HepG2 (cell line): ENCODE measurements at regions not wholly inside any gene's neighbourhood (a gene's known extent, or its start where the extent isn't known, plus 50 kb on each side); places are given as distances from the start of the nearest gene placed in this dataset.

Source experiments
- ATAC-seq: fragments of 200-7000 bp; cut with Tn5 transposase; 3 replicates; pipeline ENCODE4 v1.9.1; 2020; ENCODE audit warnings: mild to moderate bottlenecking, moderate library complexity
- BruUV-seq: library from RNA; stranded (reverse); fragments of 400-500 nt; replicated peaks from 2 replicates; lab custom pipeline; 2021; lab: Mats Ljungman, UMichigan
- CTCF ChIA-PET: fragments of 300-600 bp; formaldehyde crosslinking; extraction: SDS; loops from one replicate; lab custom pipeline; 2021; ENCODE audit warnings: low total read pairs, inconsistent platforms, low intra/inter-chr PET ratio; lab: Yijun Ruan, JAX
- POLR2A ChIA-PET: fragments of 350-600 bp; sonication (Branson Sonifier 250); formaldehyde crosslinking; loops from one replicate; lab custom pipeline; 2020; ENCODE audit warnings: antibody characterized with exemption, inconsistent platforms; lab: Yijun Ruan, JAX
- DNase-seq: peaks from one replicate; pipeline ENCODE4 v3.0.0-alpha.2; 2015; ENCODE audit warnings: low spot score
- FAIRE-seq: peaks from 3 replicates; lab custom pipeline; 2011; peaks lifted over from hg19 to GRCh38; lab: Jason Lieb, UNC
- H2AFZ ChIP-seq: one replicate; pipeline ENCODE4 v1.6.1; 2011; ENCODE audit warnings: low read length, inconsistent platforms
- H3K27ac ChIP-seq: fragments of 300-600 bp; 3 replicates; pipeline ENCODE4 v1.8.0; 2011; ENCODE audit warnings: mixed run types, mild to moderate bottlenecking, mixed read lengths, low read length, inconsistent platforms; ENCODE audit not compliant: insufficient read depth; ENCODE audit errors: extremely low read length
- H3K27me3 ChIP-seq, 2 experiments: fragments of 200-600 bp in 1 of 2; 2 replicates in 1 of 2; 3 replicates in 1 of 2; pipeline versions ENCODE4 v1.6.0 to v1.8.0; 2011; ENCODE audit warnings: low read length in 2 of 2, mild to moderate bottlenecking in 2 of 2, moderate library complexity in 2 of 2, inconsistent platforms in 1 of 2; ENCODE audit not compliant: insufficient read depth in 2 of 2, control insufficient read depth in 1 of 2
- H3K36me3 ChIP-seq, 2 experiments: fragments of 200-600 bp in 1 of 2; replicated peaks in 1 of 2; 2 replicates in 1 of 2; 3 replicates in 1 of 2; pipeline versions ENCODE4 v1.5.1 to v1.8.0; 2011; ENCODE audit warnings: low read length in 2 of 2, inconsistent platforms in 1 of 2; ENCODE audit not compliant: insufficient read depth in 2 of 2, control insufficient read depth in 1 of 2
- H3K4me1 ChIP-seq: 2 replicates; pipeline ENCODE4 v1.5.1; 2012; ENCODE audit warnings: low read length, inconsistent platforms; ENCODE audit not compliant: insufficient read depth
- H3K4me2 ChIP-seq: 2 replicates; pipeline ENCODE4 v1.6.0; 2011; ENCODE audit warnings: low read depth, low read length, inconsistent platforms
- H3K4me3 ChIP-seq, 3 experiments: fragments of 200-600 bp in 1 of 3; sonication (generic), shearing (Covaris generic) in 1 of 3; replicated peaks in 1 of 3; 2 replicates each; pipeline ENCODE4 v1.5.1; 2011 to 2016; ENCODE audit warnings: low read length in 3 of 3, inconsistent platforms in 2 of 3, low read depth in 2 of 3, mild to moderate bottlenecking in 2 of 3, control low read depth in 1 of 3, mixed read lengths in 1 of 3; ENCODE audit not compliant: insufficient read depth in 1 of 3
- H3K79me2 ChIP-seq: one replicate; pipeline ENCODE4 v1.6.1; 2011; ENCODE audit warnings: low read length, inconsistent platforms; ENCODE audit not compliant: insufficient read depth
- H3K9ac ChIP-seq: 2 replicates; pipeline ENCODE4 v1.6.0; 2011; ENCODE audit warnings: mild to moderate bottlenecking, low read depth, low read length, inconsistent platforms; ENCODE audit not compliant: insufficient read depth
- H3K9me3 ChIP-seq: 2 replicates; pipeline ENCODE4 v1.5.1; 2012; ENCODE audit warnings: mild to moderate bottlenecking, low read length
- H4K20me1 ChIP-seq: 2 replicates; pipeline ENCODE4 v1.6.0; 2011; ENCODE audit warnings: inconsistent platforms, mild to moderate bottlenecking, low read length, moderate library complexity; ENCODE audit not compliant: insufficient read depth
- HOXA7 ChIP-seq: sonication (generic); formaldehyde crosslinking; IDR thresholded peaks from 2 replicates; pipeline ENCODE4 v1.8.1; 2022; ENCODE audit warnings: mild to moderate bottlenecking, missing genetic modification reagents, moderate library complexity
- KLF13 ChIP-seq: sonication (generic); formaldehyde crosslinking; IDR thresholded peaks from 2 replicates; pipeline ENCODE4 v1.4.0; 2020; ENCODE audit warnings: mild to moderate bottlenecking, missing genetic modification reagents
- PAF1 ChIP-seq: IDR thresholded peaks from 2 replicates; pipeline ENCODE4 v1.6.1; 2016; ENCODE audit warnings: missing genetic modification reagents, missing compliant biosample characterization
- SCMH1 ChIP-seq: sonication (generic); formaldehyde crosslinking; IDR thresholded peaks from 2 replicates; pipeline ENCODE4 v1.9.0; 2021; ENCODE audit warnings: missing genetic modification reagents, mild to moderate bottlenecking, borderline replicate concordance
- ZNF558 ChIP-seq: sonication (generic); formaldehyde crosslinking; IDR thresholded peaks from 2 replicates; pipeline ENCODE4 v1.9.0; 2022; ENCODE audit warnings: mild to moderate bottlenecking, missing genetic modification reagents, borderline replicate concordance
- ZNF563 ChIP-seq: sonication (generic); formaldehyde crosslinking; IDR thresholded peaks from 2 replicates; pipeline ENCODE4 v1.8.0; 2022; ENCODE audit warnings: mild to moderate bottlenecking, moderate library complexity, missing genetic modification reagents
- ZNF564 ChIP-seq: sonication (generic); formaldehyde crosslinking; IDR thresholded peaks from 2 replicates; pipeline ENCODE4 v1.8.1; 2023; ENCODE audit warnings: mild to moderate bottlenecking, missing genetic modification reagents
- ZSCAN29 ChIP-seq: sonication (generic); formaldehyde crosslinking; conservative IDR thresholded peaks from 2 replicates; pipeline ENCODE4 v1.4.0; 2020; ENCODE audit warnings: mild to moderate bottlenecking, missing genetic modification reagents
- WGBS: methylation state at CpG from one replicate; pipeline ENCODE4 v1.1.6; 2017; ENCODE audit warnings: low lambda C conversion rate; 5-methylcytosine and 5-hydroxymethylcytosine counted together
- in situ Hi-C: cut with HindIII; loops from 2 replicates; pipeline ENCODE4 v1.10.0; 2017; ENCODE audit warnings: low pct_unique_long_range_greater_than_20kb; ENCODE audit not compliant: extremely low pct_ligation_motif_present
- intact Hi-C: fragments of 100-400 bp; cut with micrococcal nuclease; formaldehyde crosslinking; loops from one replicate; pipeline ENCODE4 v1.10.0; 2022; ENCODE audit not compliant: unreplicated experiment
- TF ChIP-seq, protein P1 (sequence below): fragments of 450-650 bp; IDR thresholded peaks from 2 replicates; pipeline ENCODE4 v1.6.1; 2016
- TF ChIP-seq, protein P2 (sequence below): sonication (generic); formaldehyde crosslinking; IDR thresholded peaks from 2 replicates; pipeline ENCODE4 v1.4.0; 2020; ENCODE audit warnings: mild to moderate bottlenecking, missing genetic modification reagents
- TF ChIP-seq, protein P3 (sequence below): sonication (generic); formaldehyde crosslinking; IDR thresholded peaks from one replicate; pipeline ENCODE4 v1.5.1; 2020; ENCODE audit warnings: mild to moderate bottlenecking, missing genetic modification reagents; ENCODE audit errors: not compliant biosample characterization

DNA sequence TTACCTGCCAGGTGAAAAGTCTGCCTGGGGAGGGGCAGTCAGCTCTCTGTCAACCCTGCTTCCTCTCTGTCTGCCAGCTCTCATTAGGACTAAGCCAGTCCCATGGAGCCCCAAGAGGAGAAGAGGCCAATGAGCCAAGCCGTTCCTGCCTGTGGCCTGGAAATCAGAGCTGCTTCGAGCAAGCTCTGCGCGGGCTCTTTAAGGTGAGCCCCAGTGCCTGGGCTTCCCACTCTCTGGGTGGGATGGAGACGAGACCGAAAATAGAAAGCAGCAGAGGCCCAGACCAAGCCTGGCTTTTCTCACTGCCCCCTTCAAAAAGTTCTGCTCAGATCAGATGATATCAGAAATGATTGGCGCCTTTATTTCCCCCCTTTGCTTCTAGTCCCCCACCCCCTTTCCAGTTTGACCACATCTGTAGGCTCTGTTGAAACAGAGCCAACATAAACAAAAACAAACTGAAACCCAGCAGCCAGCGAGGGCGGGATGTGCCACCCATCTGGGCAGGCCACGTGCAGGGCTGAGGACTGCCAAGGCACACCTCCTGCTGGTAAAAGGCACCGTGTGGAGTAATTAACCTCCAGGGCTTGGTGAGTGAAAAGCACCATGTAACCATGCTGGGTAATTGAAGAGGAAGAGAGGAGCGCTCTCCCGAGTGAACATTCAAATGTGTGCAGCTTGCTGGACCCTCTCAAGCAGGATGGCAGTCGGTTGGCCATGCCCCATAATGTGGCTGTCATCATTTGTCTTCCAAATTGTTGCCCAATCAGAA is 471.0 kb upstream of the PROK2 start:
- CTCF ChIA-PET: no interaction called here
- no TSS peak for BruUV-seq
- ATAC-seq (no peak; the same call in 2 of the 3 replicates), FAIRE-seq (no peak), DNase-seq (no peak)
- 31% methylated on average over 12 of the region's 14 CpGs for WGBS
- H3K4me3 ChIP-seq: no peak overlapping the region
- TF ChIP-seq, protein P1, sequence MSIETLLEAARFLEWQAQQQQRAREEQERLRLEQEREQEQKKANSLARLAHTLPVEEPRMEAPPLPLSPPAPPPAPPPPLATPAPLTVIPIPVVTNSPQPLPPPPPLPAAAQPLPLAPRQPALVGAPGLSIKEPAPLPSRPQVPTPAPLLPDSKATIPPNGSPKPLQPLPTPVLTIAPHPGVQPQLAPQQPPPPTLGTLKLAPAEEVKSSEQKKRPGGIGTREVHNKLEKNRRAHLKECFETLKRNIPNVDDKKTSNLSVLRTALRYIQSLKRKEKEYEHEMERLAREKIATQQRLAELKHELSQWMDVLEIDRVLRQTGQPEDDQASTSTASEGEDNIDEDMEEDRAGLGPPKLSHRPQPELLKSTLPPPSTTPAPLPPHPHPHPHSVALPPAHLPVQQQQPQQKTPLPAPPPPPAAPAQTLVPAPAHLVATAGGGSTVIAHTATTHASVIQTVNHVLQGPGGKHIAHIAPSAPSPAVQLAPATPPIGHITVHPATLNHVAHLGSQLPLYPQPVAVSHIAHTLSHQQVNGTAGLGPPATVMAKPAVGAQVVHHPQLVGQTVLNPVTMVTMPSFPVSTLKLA: no peak
- TF ChIP-seq KLF13 (no peak), HOXA7 (no peak), ZNF558 (CRISPR knock-in tag) (no peak), SCMH1 (CRISPR knock-in tag) (no peak), ZNF564 (CRISPR knock-in tag) (no peak), PAF1 (CRISPR knock-in tag) (no peak), ZSCAN29 (CRISPR knock-in tag) (no peak), ZNF563 (CRISPR knock-in tag) (no peak)
- TF ChIP-seq, protein P2, sequence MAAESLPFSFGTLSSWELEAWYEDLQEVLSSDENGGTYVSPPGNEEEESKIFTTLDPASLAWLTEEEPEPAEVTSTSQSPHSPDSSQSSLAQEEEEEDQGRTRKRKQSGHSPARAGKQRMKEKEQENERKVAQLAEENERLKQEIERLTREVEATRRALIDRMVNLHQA: no peak
- TF ChIP-seq, protein P3, sequence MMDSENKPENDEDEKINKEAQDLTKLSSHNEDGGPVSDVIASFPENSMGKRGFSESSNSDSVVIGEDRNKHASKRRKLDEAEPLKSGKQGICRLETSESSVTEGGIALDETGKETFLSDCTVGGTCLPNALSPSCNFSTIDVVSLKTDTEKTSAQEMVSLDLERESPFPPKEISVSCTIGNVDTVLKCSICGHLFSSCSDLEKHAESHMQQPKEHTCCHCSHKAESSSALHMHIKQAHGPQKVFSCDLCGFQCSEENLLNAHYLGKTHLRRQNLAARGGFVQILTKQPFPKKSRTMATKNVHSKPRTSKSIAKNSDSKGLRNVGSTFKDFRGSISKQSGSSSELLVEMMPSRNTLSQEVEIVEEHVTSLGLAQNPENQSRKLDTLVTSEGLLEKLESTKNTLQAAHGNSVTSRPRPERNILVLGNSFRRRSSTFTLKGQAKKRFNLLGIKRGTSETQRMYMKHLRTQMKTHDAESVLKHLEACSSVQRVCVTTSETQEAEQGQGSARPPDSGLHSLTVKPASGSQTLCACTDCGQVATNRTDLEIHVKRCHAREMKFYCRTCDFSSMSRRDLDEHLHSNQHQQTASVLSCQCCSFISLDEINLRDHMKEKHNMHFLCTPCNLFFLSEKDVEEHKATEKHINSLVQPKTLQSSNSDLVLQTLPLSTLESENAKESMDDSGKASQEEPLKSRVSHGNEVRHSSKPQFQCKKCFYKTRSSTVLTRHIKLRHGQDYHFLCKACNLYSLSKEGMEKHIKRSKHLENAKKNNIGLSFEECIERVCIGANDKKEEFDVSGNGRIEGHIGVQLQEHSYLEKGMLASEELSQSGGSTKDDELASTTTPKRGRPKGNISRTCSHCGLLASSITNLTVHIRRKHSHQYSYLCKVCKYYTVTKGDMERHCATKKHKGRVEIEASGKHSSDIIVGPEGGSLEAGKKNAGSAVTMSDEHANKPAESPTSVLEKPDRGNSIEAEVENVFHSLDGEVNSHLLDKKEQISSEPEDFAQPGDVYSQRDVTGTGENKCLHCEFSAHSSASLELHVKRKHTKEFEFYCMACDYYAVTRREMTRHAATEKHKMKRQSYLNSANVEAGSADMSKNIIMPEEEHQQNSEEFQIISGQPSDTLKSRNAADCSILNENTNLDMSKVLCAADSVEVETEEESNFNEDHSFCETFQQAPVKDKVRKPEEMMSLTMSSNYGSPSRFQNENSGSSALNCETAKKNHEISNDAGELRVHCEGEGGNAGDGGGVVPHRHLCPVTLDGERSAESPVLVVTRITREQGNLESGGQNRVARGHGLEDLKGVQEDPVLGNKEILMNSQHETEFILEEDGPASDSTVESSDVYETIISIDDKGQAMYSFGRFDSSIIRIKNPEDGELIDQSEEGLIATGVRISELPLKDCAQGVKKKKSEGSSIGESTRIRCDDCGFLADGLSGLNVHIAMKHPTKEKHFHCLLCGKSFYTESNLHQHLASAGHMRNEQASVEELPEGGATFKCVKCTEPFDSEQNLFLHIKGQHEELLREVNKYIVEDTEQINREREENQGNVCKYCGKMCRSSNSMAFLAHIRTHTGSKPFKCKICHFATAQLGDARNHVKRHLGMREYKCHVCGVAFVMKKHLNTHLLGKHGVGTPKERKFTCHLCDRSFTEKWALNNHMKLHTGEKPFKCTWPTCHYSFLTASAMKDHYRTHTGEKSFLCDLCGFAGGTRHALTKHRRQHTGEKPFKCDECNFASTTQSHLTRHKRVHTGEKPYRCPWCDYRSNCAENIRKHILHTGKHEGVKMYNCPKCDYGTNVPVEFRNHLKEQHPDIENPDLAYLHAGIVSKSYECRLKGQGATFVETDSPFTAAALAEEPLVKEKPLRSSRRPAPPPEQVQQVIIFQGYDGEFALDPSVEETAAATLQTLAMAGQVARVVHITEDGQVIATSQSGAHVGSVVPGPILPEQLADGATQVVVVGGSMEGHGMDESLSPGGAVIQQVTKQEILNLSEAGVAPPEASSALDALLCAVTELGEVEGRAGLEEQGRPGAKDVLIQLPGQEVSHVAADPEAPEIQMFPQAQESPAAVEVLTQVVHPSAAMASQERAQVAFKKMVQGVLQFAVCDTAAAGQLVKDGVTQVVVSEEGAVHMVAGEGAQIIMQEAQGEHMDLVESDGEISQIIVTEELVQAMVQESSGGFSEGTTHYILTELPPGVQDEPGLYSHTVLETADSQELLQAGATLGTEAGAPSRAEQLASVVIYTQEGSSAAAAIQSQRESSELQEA (CRISPR knock-in tag): no peak
- H4K20me1 ChIP-seq: no peaks in the 10 kb centered on the region
- POLR2A ChIA-PET: no interaction called here
- intact Hi-C loops: no loop called here
- no peaks in the 10 kb centered on the region for H3K9me3 ChIP-seq
- no peaks in the 10 kb centered on the region for H3K4me1 ChIP-seq
- no peak overlapping the region for H3K9ac ChIP-seq
- H3K4me2 ChIP-seq: no peak overlapping the region
- H3K27me3 ChIP-seq: 0 out of 5 replicates have a peak, but pooled peaks cover 2 to 4% of the 10 kb centered on the region in 2 experiments
- no peak overlapping the region for H2AFZ ChIP-seq
- H3K27ac ChIP-seq: no peak overlapping the region
- in situ Hi-C loops: no loop called here
- no peaks in the 10 kb centered on the region for H3K79me2 ChIP-seq
- no peaks in the 10 kb centered on the region for H3K36me3 ChIP-seq
